IPS-NIHi7 (cell line): ENCODE measurements at regions not wholly inside any gene's neighbourhood (a gene's known extent, or its start where the extent isn't known, plus 50 kb on each side); places are given as distances from the start of the nearest gene placed in this dataset.

Experiments used
- DNase-seq: peaks from one replicate; pipeline ENCODE4 v3.0.0; 2012; ENCODE audit warnings: mixed read lengths; ENCODE audit errors: extremely low spot score

DNA sequence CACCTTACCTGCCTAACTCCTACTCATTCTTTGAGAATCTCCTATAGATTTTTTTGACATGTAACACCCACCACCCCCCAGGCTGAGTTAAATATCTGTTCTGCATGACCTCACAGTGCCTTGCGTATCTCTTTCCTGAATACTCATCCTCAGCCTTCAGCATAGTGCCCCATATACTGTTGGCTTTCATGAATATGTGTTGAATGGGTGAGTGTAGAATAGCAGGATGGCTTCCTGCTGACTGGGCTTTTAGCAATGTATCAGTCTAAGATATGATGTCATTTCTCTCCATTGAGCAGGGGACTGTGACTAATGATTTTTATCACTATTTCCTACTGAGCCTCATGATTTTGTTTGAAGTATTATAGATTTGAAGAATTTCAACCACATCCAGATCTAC, 361.6 kb upstream of the MARCKS start:
- DNase-seq = no peak

DNA sequence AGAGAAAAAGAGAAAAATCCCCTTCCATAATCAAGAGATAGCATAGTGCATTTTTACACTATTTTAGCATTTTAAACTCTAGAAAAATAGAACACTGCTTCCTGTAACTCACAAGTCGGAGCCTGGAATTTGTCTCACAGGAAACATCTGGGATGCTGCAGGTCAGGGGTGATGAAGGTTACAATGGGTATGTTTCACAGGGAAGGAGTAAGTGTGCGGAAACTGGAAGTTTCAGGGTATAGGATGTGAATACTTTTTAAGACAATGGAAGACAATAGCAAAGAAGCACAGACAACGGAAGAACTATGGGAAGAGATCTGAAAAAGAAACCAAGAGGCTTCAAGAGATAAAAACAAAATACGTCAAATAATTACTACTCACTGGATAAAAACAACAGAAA, 361.0 kb upstream of the MARCKS start:
- no peak for DNase-seq

DNA sequence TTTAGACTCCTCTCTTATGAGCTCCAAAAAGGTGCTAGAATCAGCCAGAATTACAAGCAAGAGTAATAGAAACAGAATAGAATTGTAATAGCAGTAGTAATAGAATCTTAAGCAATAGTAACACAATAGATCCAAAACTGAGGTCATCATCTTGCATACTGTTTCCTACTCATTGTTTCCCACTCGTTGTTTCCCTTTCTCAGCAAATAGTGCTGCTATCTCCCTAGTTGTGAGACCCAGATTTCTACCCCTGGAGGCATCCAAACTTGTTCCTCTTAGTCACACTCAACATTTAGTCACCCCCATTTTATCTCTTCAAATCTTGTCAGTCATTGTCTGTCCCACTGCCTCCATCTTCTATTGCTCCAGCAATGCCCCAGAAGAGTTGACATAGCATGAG, 356.9 kb upstream of the MARCKS start:
- DNase-seq = no peak

DNA sequence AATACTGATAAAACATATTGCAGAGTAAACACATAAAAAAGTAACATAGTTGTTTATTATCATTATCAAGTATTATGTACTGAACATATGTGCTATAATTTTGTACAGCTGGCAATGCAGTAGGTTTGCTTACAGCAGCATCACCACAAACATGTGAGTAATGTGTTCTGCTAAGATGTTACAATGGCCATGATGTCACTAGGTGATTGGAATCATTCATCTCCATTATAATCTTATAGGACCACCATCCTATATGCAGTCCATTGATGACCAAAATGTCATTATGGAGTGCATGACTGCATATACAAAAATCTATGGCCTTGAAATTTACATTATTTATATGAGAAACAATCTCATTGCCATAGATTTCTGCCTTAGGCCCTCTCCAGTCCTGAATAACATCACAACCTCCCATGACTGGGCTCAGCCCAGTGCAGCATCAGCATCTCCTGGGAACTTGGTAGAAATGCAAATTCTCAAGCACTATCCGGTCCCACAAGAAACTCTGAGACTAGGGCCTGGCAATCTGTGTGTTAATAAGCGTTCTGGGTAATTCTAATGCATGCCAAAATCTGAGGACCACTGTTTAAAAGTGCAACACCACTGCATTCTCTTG, 352.0 kb upstream of the MARCKS start:
- DNase-seq = no peak

DNA sequence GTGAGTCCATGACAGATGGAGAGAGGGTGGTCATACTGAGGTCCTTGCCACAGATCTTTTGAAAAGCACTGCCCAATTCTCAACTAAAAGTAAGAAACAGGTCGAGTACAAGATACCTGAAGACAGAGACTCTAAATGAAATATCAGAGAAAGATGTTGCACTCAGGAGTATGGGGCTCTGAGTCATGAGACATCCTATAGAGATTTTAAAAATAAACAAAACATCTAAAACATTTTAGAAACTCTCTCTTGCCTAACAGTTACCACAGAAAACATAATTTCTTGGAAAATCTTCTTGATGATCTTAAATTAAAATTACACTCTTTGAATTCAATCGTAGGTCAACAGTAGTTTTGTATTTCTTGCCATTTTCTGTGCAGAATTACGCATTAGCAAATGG, 348.9 kb upstream of the MARCKS start:
- DNase-seq = no peak

DNA sequence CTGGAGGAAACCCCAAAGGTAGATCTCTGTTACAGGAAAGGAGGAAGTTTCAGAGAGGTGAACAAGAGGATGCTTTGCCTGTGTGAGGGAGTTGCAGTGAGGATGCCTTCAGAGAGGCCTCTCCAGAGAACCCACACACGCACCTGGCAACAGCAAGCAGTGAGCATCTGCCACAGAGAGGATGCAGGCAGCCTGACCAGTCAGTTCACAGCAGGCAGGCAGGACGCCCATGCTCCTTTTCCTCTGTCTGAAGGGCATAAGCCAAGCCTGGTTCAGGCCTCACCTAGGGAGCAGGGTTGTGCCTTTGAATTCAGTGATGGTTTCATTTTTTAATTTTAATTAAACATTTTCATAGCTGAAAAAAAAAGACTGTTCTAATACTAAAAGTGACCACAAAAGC, 346.0 kb upstream of the MARCKS start:
- DNase-seq = no peak

DNA sequence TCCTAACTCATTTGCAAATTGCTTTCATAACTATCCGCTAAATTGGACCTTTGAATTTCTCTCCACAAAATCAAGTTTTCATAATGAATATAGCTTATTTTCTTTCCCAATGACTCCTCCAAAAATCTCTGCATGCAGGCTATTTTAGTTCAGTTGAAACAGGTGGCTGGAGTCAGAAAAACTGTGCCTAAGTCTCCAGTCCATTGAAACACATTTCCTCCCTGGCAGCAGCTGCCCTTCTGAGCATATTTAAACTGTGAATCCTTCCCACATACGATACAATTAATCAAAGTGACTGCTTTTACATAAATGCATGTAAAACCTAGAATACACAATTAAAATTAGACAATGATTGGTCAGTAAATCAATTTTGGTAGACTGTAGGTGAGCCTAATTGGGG, 344.6 kb upstream of the MARCKS start:
- DNase-seq = no peak

DNA sequence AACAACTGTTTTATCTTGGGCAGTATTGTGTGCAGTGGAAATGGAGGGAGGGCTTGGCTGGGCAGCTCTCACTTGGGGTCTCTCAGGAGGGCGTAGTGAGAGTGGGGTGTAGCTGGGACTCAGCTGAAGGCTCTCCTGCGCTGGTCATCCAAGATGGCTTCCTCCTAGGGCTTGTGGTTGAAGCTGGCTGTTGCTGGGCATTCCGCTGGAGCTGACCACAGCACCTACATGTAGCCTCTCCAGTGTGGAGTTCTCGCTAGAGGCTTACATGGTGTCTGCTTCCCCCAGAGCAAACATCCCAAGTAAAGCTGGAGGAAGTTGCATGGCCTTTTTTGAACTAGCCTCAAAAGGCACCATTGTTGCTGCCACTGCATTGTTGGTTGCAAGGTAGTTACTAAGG, 344.1 kb upstream of the MARCKS start:
- DNase-seq = no peak

DNA sequence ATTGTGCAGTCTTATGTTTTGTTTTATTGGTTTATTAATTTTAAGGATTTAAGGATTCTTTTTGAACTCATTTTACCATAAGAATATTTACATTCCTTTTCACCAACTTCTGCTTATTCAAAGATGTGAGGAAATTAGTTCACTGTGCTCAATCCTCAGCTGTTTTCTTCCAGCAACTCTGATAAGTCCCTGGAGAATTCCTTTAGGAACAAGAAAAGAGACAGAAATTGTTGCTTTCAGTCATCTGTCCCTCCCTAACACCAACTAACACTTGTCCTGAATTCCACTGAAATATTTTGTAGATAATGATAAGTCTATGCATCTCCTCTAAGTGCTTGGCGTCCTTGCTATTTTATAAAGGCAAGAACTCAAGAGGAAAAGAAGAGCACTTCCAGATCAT, 334.8 kb upstream of the MARCKS start:
- no peak for DNase-seq

DNA sequence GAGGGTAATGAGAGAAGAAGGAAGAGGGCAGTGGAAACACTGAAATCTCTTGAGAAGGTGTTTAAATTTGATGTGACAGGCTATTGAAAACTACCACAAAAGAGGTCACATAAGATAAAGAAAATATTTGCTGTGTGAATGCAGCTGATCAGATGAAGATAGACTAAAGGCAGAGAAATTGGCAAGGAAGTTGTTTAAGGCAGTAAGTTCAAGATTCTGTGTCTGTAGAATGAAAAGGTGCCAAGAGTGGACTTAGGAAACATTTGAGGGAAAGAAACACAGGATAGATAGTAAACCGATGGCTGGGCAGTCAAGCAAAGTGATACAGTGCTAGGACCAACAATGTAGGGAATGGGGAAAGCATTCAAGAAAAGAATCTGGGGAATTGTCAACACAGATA, 332.3 kb upstream of the MARCKS start:
- DNase-seq = no peak

DNA sequence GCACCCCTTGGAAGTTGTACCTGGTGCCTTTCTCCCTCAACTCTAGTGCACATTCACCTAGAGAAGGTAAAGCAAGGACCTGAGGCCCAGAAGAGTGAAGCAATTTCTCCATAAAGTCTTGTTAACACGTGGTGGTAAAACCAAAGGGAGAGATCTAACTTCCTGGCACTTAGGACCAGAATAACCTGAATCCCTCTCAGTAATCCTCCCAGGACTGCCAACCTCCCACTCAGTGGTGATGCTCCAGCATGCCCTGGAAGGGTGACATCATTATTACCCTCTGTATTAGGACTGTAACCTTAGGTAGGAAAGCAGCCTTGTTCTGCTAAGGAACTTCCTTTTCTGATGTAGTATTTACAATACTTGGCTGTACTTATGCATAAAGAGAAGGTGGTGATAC, 330.6 kb upstream of the MARCKS start:
- no peak for DNase-seq

DNA sequence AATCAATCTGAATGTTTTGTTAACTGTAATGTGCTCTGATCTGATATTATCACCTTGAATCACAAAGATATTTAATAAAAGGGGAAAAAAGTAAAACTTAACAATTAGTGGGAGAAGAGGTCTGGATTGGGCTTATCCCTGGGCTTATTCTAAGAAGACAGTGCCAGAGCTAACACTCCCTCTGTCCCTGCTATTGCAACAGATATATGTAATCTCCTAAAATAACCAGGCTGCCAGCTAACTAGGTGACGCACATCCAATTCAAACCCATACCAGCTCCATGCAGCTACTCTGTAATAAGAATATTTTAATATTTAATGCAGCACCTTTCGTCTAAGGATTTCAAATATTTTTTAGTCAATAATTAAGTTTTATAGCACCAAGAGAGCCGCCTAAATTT, 330.1 kb upstream of the MARCKS start:
- no peak for DNase-seq

DNA sequence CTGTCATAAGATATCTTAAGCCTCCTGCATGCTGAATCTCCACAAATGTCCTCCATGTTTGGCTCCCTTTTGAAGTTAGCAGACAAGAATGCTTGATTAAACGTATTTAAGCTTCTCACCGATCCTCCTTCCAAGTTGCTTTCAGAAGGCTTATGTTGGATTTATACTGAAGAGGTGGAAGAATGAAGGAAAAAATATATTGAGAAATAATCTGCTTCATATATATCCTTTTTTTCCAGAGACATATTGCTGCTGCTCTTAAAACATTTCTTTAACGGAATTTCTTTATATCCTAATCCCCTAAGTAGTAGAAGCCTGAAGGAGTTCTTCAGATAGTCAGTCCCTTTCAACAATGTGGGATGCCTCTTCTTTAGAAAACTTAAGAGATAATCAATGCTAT, 329.0 kb upstream of the MARCKS start:
- no peak for DNase-seq

DNA sequence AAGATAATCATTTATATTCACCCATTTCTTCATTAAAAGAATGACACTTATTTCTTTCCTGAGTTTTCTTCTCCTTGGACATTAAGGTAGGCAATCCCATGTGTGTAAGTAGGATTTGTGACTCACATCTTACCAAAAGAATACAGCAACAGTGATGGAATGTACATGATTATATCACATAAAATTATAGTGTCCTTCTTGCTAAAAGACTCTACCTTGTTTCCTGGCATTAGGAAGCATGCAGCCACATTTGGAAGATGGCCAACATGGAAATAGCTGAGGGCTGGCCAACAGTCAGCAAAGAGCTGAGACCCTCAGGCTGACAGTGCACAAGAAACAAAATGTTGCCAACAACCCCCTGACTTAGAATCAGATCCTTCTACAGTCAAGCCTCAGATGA, 327.9 kb upstream of the MARCKS start:
- no peak for DNase-seq

DNA sequence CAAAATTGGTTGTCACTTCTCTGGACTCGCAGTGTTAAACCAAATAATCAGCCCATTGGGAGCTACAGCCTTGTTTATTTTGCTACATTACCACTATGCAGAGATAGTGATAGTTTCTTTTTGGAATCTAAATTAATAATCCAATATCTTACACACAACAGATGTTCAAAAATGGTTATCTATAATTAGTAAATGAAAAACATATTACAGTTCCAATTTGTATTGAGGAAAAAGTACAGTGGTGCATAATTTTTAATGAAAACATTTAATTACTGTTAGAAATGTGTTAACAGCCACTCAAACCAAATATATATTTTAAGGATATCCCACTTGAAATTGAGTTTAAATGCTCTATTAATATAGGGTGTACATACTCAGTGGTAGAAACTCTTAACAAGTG, 327.3 kb upstream of the MARCKS start:
- DNase-seq = no peak

DNA sequence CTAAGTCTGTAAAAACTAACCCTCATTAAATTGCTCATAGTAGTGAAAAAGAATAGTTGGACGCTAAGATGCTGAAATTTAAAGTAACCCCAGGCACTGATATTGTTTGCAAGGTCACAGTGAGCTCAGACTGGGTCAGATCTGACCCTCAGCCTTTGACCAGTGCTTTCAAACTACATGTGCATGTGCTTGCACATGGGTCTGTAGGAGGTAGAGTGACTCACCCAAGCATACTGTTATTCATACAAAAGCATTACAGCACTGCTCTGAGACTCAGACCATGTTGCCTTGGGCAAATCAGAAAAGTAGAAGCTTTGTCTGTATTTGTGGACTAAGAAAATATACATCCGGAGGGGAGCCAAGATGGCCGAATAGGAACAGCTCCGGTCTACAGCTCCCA, 326.4 kb upstream of the MARCKS start:
- DNase-seq = no peak

DNA sequence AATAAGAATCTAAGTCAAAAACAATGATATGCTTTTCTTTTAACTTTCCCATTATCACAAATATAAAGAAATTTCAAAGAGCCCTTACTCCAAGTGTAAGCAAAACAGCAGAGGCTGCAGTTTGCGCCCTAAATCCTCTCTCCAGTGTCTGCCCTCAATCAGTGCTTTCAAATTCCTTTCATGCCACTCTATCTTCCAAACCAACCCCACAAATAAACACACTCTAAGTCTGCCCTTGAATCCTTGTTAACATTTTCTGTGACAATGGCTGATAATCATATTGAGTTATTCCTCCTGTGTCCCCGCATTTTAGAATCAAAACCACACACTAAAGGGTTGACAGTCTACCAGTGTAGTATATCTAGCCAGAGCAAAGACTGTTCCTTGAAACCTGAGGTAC, 317.9 kb upstream of the MARCKS start:
- DNase-seq = no peak

DNA sequence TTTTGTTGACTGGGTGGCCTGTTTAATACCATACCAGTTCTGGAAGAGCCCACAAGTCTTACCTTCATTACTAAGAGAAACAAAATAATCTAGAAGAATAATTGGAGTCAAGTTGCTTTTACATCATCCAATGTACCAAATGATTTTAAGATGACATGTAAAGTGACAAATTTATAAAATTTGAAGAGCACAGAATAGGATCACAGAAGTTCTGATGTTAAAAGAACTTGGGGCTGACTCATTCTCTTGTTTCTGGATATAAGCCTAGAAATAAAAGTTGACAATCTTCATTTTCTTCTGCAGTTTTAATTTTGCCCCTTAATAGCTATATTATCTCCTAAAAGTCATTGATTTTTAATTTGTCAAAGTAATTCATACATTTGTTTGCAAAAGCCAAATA, 317.5 kb upstream of the MARCKS start:
- no peak for DNase-seq

DNA sequence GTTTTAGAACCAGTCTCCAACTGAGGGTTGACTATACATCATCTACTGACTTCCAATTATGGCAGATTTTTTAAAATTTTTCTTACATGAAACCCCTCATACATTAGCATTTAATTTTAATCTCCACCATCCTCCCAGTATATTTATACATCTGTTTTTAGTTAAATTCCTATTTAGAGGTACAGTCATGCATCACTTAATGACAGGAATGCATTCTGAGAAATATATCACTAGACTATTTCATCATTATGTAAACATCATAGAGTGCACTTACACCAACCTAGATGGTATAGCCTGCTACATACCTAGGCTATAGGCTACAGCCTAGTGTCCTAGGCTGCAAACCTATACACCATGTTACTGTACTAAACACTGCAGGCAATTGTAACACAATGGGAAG, 316.7 kb upstream of the MARCKS start:
- no peak for DNase-seq

DNA sequence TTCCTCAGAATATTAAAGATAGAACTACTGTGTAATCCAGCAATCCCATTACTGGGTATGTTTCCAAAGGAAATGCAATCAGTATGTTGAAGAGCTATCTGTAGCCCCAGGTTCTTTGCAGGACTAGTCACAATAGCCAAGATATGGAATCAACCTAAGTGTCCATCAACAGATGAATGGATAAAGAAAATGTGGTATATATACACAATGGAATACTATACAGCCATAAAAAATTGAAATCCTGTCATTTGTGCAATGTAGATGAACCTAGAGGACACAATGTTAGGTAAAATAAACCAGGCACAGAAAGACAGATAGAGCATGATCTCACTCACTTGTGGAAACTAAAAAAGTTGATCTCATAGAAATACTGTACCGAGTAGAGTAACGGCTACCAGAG, 306.0 kb upstream of the MARCKS start:
- no peak for DNase-seq

DNA sequence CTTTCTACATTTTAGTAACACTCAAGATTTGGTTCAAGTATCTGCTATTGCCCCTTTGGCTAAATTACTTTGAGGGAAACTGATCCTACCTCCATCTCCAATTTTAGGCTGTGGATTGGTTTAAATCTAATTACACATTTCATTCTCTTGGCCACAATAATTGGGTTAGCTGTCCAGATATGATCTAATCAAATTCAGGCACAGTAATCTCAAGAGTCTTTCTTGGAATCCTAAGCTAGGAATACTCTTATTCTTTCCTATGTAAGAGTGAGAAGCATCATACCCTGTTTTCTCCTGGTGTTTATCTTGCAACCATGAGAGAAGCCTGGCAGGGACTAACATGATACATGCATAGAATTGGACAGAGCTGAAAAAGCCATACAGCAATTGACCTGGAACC, 300.4 kb upstream of the MARCKS start:
- no peak for DNase-seq

DNA sequence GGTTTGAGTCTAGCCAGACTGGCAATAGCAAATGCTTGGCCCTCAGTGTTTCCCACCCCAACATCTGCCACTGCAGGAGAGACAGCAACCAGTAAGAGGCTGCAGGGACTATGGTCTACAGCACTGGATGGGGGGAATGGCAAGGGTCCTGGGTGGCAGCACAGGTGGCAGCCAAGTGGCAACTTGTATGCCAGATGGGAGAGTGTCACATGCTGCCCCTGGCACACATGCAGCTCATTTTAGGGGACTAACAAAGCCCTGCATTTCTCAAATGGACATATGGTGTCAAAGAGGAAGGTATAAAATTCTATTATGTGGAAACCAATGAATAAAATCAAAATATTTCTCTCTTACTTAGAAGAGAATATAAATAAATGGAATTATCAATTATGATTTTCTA, 298.7 kb upstream of the MARCKS start:
- no peak for DNase-seq

DNA sequence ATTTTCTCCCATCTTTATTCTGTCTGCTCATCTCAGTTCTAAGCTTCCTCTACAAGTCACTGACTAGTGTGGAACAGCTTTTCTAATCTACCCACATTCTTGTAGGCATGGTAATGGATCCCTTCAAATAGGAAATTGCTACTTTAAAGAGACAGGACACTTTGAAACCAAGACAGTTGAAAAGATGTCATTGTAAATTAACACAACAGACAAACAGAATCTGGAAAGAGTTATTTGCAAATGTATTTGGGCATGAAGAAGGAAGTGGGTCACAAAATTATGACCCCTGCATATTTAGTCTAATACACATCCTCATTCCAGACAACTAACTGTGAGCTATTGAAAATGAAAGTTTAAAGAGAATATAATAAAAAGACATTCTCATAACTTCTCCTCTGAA, 298.2 kb upstream of the MARCKS start:
- no peak for DNase-seq

DNA sequence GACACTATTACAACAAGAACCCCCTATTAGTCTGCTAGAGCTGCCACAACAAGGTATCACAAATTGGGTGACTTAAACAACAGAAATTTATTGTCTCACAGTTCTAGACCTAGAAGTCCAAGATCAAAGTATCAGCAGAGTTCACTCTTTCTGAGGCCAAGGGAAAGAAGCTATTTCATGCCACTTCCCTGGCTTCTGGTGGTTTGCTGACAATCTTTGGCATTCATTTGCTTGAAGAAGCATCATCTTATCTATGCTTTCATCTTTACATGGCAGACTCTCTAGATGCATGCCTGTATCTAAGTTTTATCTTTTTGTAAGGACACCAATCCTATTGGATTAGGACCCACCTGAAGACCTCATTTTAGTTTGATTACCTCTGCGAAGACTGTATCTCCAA, 296.8 kb upstream of the MARCKS start:
- no peak for DNase-seq

DNA sequence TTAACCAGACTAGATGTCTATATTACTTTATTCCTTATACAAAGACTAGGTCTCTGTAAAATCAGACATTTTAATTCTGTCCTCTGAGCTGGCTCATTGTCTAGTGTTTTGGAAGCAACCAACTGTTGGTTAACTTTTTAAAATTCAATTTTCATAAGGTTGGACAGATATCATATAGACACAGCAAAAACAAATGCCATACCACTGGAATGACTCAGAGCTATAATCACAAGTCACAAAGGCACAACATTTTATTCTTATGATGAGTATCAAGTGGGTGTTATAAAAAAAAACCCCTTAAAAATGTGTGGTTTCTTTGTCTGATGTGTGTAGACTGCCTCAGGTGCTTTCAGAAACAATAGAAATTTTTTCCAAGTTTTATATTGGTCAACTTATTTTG, 296.2 kb upstream of the MARCKS start:
- no peak for DNase-seq
